H9 (cell line): ENCODE measurements at regions not wholly inside any gene's neighbourhood (a gene's known extent, or its start where the extent isn't known, plus 50 kb on each side); places are given as distances from the start of the nearest gene placed in this dataset.

ENCODE experiments used
- DNase-seq: peaks from one replicate; pipeline ENCODE4 v3.0.0-alpha.2; 2017
- H2AFZ ChIP-seq: one replicate; pipeline ENCODE4 v1.6.1; 2013; ENCODE audit warnings: mild to moderate bottlenecking, low read length, control low read depth, moderate library complexity
- H2AK5ac ChIP-seq: 2 replicates; pipeline ENCODE4 v1.6.1; 2013; ENCODE audit warnings: low read length, control low read depth, mixed read lengths; ENCODE audit not compliant: insufficient read length
- H2BK120ac ChIP-seq: one replicate; pipeline ENCODE4 v1.6.1; 2013; ENCODE audit warnings: low read depth, mild to moderate bottlenecking, low read length, control low read depth, inconsistent platforms; ENCODE audit not compliant: poor library complexity, severe bottlenecking
- H2BK12ac ChIP-seq: 2 replicates; pipeline ENCODE4 v1.6.1; 2013; ENCODE audit warnings: low read length, control low read depth, mixed read lengths, low read depth; ENCODE audit not compliant: insufficient read length
- H2BK15ac ChIP-seq: 2 replicates; pipeline ENCODE4 v1.6.1; 2013; ENCODE audit warnings: low read depth, low read length, control low read depth
- H2BK20ac ChIP-seq: one replicate; pipeline ENCODE4 v1.6.1; 2013; ENCODE audit warnings: low read depth, mild to moderate bottlenecking, low read length, control low read depth, inconsistent platforms; ENCODE audit not compliant: poor library complexity, severe bottlenecking
- H2BK5ac ChIP-seq: 2 replicates; pipeline ENCODE4 v1.6.1; 2013; ENCODE audit warnings: low read length, control low read depth, mixed read lengths; ENCODE audit not compliant: insufficient read length
- H3K14ac ChIP-seq: 2 replicates; pipeline ENCODE4 v1.6.1; 2013; ENCODE audit warnings: low read length, control low read depth; ENCODE audit not compliant: insufficient read depth
- H3K18ac ChIP-seq: 2 replicates; pipeline ENCODE4 v1.6.1; 2013; ENCODE audit warnings: low read depth, mild to moderate bottlenecking, mixed read lengths, low read length, control low read depth; ENCODE audit not compliant: insufficient read length
- H3K23ac ChIP-seq: 2 replicates; pipeline ENCODE4 v1.6.1; 2013; ENCODE audit warnings: low read length, control low read depth, mixed read lengths, low read depth; ENCODE audit not compliant: insufficient read length
- H3K23me2 ChIP-seq: 2 replicates; pipeline ENCODE4 v1.6.1; 2013; ENCODE audit warnings: low read depth, mild to moderate bottlenecking, mixed read lengths, low read length, control low read depth; ENCODE audit not compliant: insufficient read length, poor library complexity, severe bottlenecking
- H3K27ac ChIP-seq: 2 replicates; pipeline ENCODE4 v1.5.1; 2013; ENCODE audit warnings: low read length, control low read depth, mixed read lengths, low read depth; ENCODE audit not compliant: insufficient read length
- H3K27me3 ChIP-seq: 2 replicates; pipeline ENCODE4 v1.6.1; 2013; ENCODE audit warnings: low read length, control low read depth, inconsistent platforms; ENCODE audit not compliant: insufficient read depth
- H3K4ac ChIP-seq: 2 replicates; pipeline ENCODE4 v1.6.1; 2013; ENCODE audit warnings: low read depth, mild to moderate bottlenecking, control low read depth, inconsistent platforms, low read length, moderate library complexity
- H3K4me1 ChIP-seq: 2 replicates; pipeline ENCODE4 v1.6.1; 2013; ENCODE audit warnings: low read length, control low read depth, inconsistent platforms; ENCODE audit not compliant: insufficient read depth
- H3K4me2 ChIP-seq: 2 replicates; pipeline ENCODE4 v1.6.1; 2013; ENCODE audit warnings: low read length, control low read depth, mixed read lengths; ENCODE audit not compliant: insufficient read length, insufficient read depth
- H3K56ac ChIP-seq: 2 replicates; pipeline ENCODE4 v1.6.1; 2013; ENCODE audit warnings: low read depth, mild to moderate bottlenecking, mixed read lengths, low read length, control low read depth; ENCODE audit not compliant: insufficient read length
- H3K79me1 ChIP-seq: 2 replicates; pipeline ENCODE4 v1.6.1; 2013; ENCODE audit warnings: low read depth, mild to moderate bottlenecking, moderate library complexity, low read length, control low read depth, inconsistent platforms; ENCODE audit not compliant: insufficient read depth, poor library complexity, severe bottlenecking
- H3K79me2 ChIP-seq: 2 replicates; pipeline ENCODE4 v1.6.1; 2013; ENCODE audit warnings: low read length, control low read depth, inconsistent platforms; ENCODE audit not compliant: insufficient read depth
- H3K9ac ChIP-seq: 2 replicates; pipeline ENCODE4 v1.6.1; 2013; ENCODE audit warnings: low read length, control low read depth, mixed read lengths; ENCODE audit not compliant: insufficient read length; ENCODE audit errors: extremely low read depth
- H3K9me3 ChIP-seq: one replicate; pipeline ENCODE4 v1.6.1; 2013; ENCODE audit warnings: low read depth, low read length, inconsistent platforms; ENCODE audit not compliant: control insufficient read depth
- H3T11ph ChIP-seq: one replicate; pipeline ENCODE4 v1.6.1; 2013; ENCODE audit warnings: mild to moderate bottlenecking, low read length, control low read depth, inconsistent platforms
- H4K20me1 ChIP-seq: one replicate; pipeline ENCODE4 v1.6.1; 2013; ENCODE audit not compliant: control insufficient read depth, insufficient read length, insufficient read depth
- H4K5ac ChIP-seq: 2 replicates; pipeline ENCODE4 v1.6.1; 2013; ENCODE audit warnings: low read depth, mild to moderate bottlenecking, mixed read lengths, low read length, control low read depth; ENCODE audit not compliant: insufficient read length
- H4K8ac ChIP-seq: replicated peaks from 2 replicates; pipeline ENCODE4 v1.6.1; 2013; ENCODE audit warnings: low read length, control low read depth, mixed read lengths, low read depth; ENCODE audit not compliant: insufficient read length
- H4K91ac ChIP-seq: 2 replicates; pipeline ENCODE4 v1.6.1; 2013; ENCODE audit warnings: low read depth, mild to moderate bottlenecking, moderate library complexity, mixed read lengths, low read length, control low read depth; ENCODE audit not compliant: insufficient read length
- H3K27ac Mint-ChIP-seq, 3 experiments: 2 replicates in 2 of 3; 3 replicates in 1 of 3; pipeline ENCODE4 v1.8.0; 2020 to 2021; ENCODE audit warnings: mixed read lengths in 3 of 3, mild to moderate bottlenecking in 1 of 3, moderate library complexity in 1 of 3
- H3K27me3 Mint-ChIP-seq: 2 replicates; pipeline ENCODE4 v1.8.0; 2021; ENCODE audit warnings: low read depth, mild to moderate bottlenecking, moderate library complexity, mixed read lengths
- H3K36me3 Mint-ChIP-seq, 3 experiments: 2 replicates in 2 of 3; 3 replicates in 1 of 3; pipeline ENCODE4 v1.8.0; 2020 to 2021; ENCODE audit warnings: low read depth in 3 of 3, mixed read lengths in 3 of 3; ENCODE audit not compliant: insufficient read depth in 1 of 3
- H3K4me1 Mint-ChIP-seq, 2 experiments: 2 replicates each; pipeline ENCODE4 v1.8.0; 2020; ENCODE audit warnings: mixed read lengths in 2 of 2
- H3K4me3 Mint-ChIP-seq, 2 experiments: 2 replicates in 1 of 2; 3 replicates in 1 of 2; pipeline ENCODE4 v1.8.0; 2020 to 2021; ENCODE audit warnings: mild to moderate bottlenecking in 2 of 2, mixed read lengths in 2 of 2, moderate library complexity in 1 of 2
- H3K9me3 Mint-ChIP-seq, 2 experiments: 2 replicates in 1 of 2; 3 replicates in 1 of 2; pipeline ENCODE4 v1.8.0; 2020; ENCODE audit warnings: mild to moderate bottlenecking in 2 of 2, mixed read lengths in 2 of 2, moderate library complexity in 1 of 2
- CTCF ChIP-seq: fragments of 200-600 bp; sonication (generic); conservative IDR thresholded peaks from 3 replicates; pipeline ENCODE4 v1.8.0; 2021; ENCODE audit warnings: antibody characterized with exemption, mild to moderate bottlenecking
- WGBS: extraction: QIAGEN DNeasy Blood & Tissue Kit; methylation state at CpG from one replicate; pipeline ENCODE4 v1.1.7; 2013; ENCODE audit warnings: missing lambda C conversion rate, low lambda C conversion rate, mixed read lengths; ENCODE audit not compliant: insufficient read length; ENCODE audit errors: extremely low coverage; 5-methylcytosine and 5-hydroxymethylcytosine counted together

GRCh38 chr20:11833825-11834224, 83.9 kb upstream of the BTBD3 start:
- Histone ChIP-seq H3K23me2 (no peaks in the 10 kb centered on the region), H3K27me3 (no peaks in the 10 kb centered on the region), H3K56ac (no peak overlapping the region), H3K14ac (no peak overlapping the region), H3K23ac (no peak overlapping the region), H3T11ph (no peak overlapping the region), H2BK12ac (no peak overlapping the region), H4K5ac (no peak overlapping the region), H3K4me1 (no peaks in the 10 kb centered on the region), H2BK120ac (no peak overlapping the region), H2AFZ (no peak overlapping the region), H3K4ac (no peak overlapping the region), H4K91ac (no peak overlapping the region), H2BK20ac (no peak overlapping the region), H4K20me1 (no peaks in the 10 kb centered on the region), H3K27ac (no peak overlapping the region), H4K8ac (no peak overlapping the region), H2BK15ac (no peak overlapping the region), H2BK5ac (no peak overlapping the region), H3K18ac (no peak overlapping the region), H3K9ac (no peak overlapping the region), H3K79me1 (no peaks in the 10 kb centered on the region), H3K9me3 (no peaks in the 10 kb centered on the region), H3K4me2 (no peak overlapping the region), H2AK5ac (no peak overlapping the region), H3K79me2 (no peaks in the 10 kb centered on the region)
- Mint-ChIP-seq H3K9me3 (peaks cover 0 to 2% of the 10 kb centered on the region in 2 experiments; a peak in 2 of 5 replicates), H3K27ac (no peak overlapping the region), H3K4me1 (peaks cover 0 to 3% of the 10 kb centered on the region in 2 experiments; a peak in 1 of 4 replicates), H3K36me3 (no peaks in the 10 kb centered on the region; a peak in 1 of 7 replicates), H3K27me3 (peaks cover 5% of the 10 kb centered on the region; the same call in 1 of the 2 replicates), H3K4me3 (no peak overlapping the region)
- no peak for TF ChIP-seq CTCF
- DNase-seq: no peak
- WGBS: no CpG with 5 or more reads among the region's 3 CpGs
